Upper lobe of right lung (tissue), 1 donor: ENCODE measurements at regions not wholly inside any gene's neighbourhood (a gene's known extent, or its start where the extent isn't known, plus 50 kb on each side); places are given as distances from the start of the nearest gene placed in this dataset.

ENCODE experiments used
- ATAC-seq: fragments of 200-7000 bp; cut with Tn5 transposase; one replicate; pipeline ENCODE4 v1.9.1; 2020; ENCODE audit warnings: mild to moderate bottlenecking, moderate library complexity
- DNase-seq: peaks from one replicate; pipeline ENCODE4 v3.0.0-alpha.2; 2020
- H3K27ac ChIP-seq: fragments of 200-600 bp; one replicate; pipeline ENCODE4 v1.8.0; 2022
- H3K27me3 ChIP-seq: fragments of 200-600 bp; one replicate; pipeline ENCODE4 v1.8.0; 2022; ENCODE audit warnings: mild to moderate bottlenecking
- H3K36me3 ChIP-seq: fragments of 200-600 bp; one replicate; pipeline ENCODE4 v1.8.0; 2022
- H3K4me1 ChIP-seq: fragments of 200-600 bp; one replicate; pipeline ENCODE4 v1.8.0; 2022
- H3K4me3 ChIP-seq: fragments of 200-600 bp; one replicate; pipeline ENCODE4 v1.8.0; 2022; ENCODE audit warnings: mild to moderate bottlenecking
- H3K9me3 ChIP-seq: fragments of 200-600 bp; one replicate; pipeline ENCODE4 v1.8.0; 2022
- CTCF ChIP-seq: fragments of 200-600 bp; IDR thresholded peaks from one replicate; pipeline ENCODE4 v1.8.0; 2022; ENCODE audit warnings: antibody characterized with exemption
- intact Hi-C: fragments of 100-400 bp; cut with DNase I; formaldehyde crosslinking; loops from one replicate; pipeline ENCODE4 v1.11.0; 2022
- donor health status: DM: no; HTN: yes; CAD: no; lungs with severe emphysema.

GRCh38 chrX:40207626-40208025 is 109.9 kb upstream of the BCOR start:
- ATAC-seq (peak; percentile 36), DNase-seq (no peak)
- no peak for TF ChIP-seq CTCF
- Histone ChIP-seq H3K4me3 (no peak overlapping the region), H3K27ac (no peak overlapping the region), H3K27me3 (no peaks in the 10 kb centered on the region), H3K9me3 (no peaks in the 10 kb centered on the region), H3K4me1 (no peaks in the 10 kb centered on the region), H3K36me3 (no peaks in the 10 kb centered on the region)
- intact Hi-C loops, result no loop called here

GRCh38 chrX:40205471-40205870 is 107.7 kb upstream of the BCOR start:
- H3K9me3 ChIP-seq, result no peaks in the 10 kb centered on the region
- DNase-seq (no peak), ATAC-seq (no peak)
- H3K27me3 ChIP-seq, result no peaks in the 10 kb centered on the region
- no peaks in the 10 kb centered on the region for H3K4me1 ChIP-seq
- intact Hi-C loops, result no loop called here
- no peak overlapping the region for H3K4me3 ChIP-seq
- TF ChIP-seq CTCF, result no peak
- no peak overlapping the region for H3K27ac ChIP-seq
- no peaks in the 10 kb centered on the region for H3K36me3 ChIP-seq

GRCh38 chrX:40202456-40202855 is 104.7 kb upstream of the BCOR start:
- Histone ChIP-seq H3K4me3 (no peak overlapping the region), H3K27me3 (no peaks in the 10 kb centered on the region), H3K4me1 (no peaks in the 10 kb centered on the region), H3K27ac (no peak overlapping the region), H3K9me3 (no peaks in the 10 kb centered on the region), H3K36me3 (no peaks in the 10 kb centered on the region)
- no peak for TF ChIP-seq CTCF
- ATAC-seq (no peak), DNase-seq (no peak)
- intact Hi-C loops, result no loop called here

GRCh38 chrX:40201329-40201885 is 103.6 kb upstream of the BCOR start:
- no peak for DNase-seq
- intact Hi-C loops, result no loop called here
- Histone ChIP-seq H3K9me3 (no peaks in the 10 kb centered on the region), H3K4me1 (no peaks in the 10 kb centered on the region), H3K36me3 (no peaks in the 10 kb centered on the region), H3K27me3 (no peaks in the 10 kb centered on the region), H3K27ac (no peak overlapping the region), H3K4me3 (no peak overlapping the region)
- ATAC-seq, result peak; percentile 31
- TF ChIP-seq CTCF, result no peak

- Histone ChIP-seq H3K9me3 (no peaks in the 10 kb centered on the region), H3K36me3 (no peaks in the 10 kb centered on the region), H3K4me1 (no peaks in the 10 kb centered on the region), H3K27ac (no peak overlapping the region), H3K27me3 (no peaks in the 10 kb centered on the region), H3K4me3 (no peak overlapping the region)
- TF ChIP-seq CTCF, result no peak
- no peak for DNase-seq
- ATAC-seq, result no peak
- intact Hi-C loops, result no loop called here
Observed at GRCh38 chrX:40199704-40200103, 101.9 kb upstream of the BCOR start.

GRCh38 chrX:40197071-40197470 is 99.3 kb upstream of the BCOR start:
- DNase-seq (no peak), ATAC-seq (no peak)
- Histone ChIP-seq H3K36me3 (no peaks in the 10 kb centered on the region), H3K27ac (no peak overlapping the region), H3K27me3 (no peaks in the 10 kb centered on the region), H3K4me3 (no peak overlapping the region), H3K4me1 (no peaks in the 10 kb centered on the region), H3K9me3 (no peaks in the 10 kb centered on the region)
- intact Hi-C loops, result no loop called here
- no peak for TF ChIP-seq CTCF
